GM19467 (cell line): ENCODE measurements at regions not wholly inside any gene's neighbourhood (a gene's known extent, or its start where the extent isn't known, plus 50 kb on each side); places are given as distances from the start of the nearest gene placed in this dataset.

Experiments
- ATAC-seq: cut with Tn5 transposase; IDR thresholded peaks from one replicate; pipeline ENCODE4 v1.9.1; 2021; ENCODE audit warnings: mild to moderate bottlenecking, moderate library complexity; ENCODE audit not compliant: unreplicated experiment

DNA sequence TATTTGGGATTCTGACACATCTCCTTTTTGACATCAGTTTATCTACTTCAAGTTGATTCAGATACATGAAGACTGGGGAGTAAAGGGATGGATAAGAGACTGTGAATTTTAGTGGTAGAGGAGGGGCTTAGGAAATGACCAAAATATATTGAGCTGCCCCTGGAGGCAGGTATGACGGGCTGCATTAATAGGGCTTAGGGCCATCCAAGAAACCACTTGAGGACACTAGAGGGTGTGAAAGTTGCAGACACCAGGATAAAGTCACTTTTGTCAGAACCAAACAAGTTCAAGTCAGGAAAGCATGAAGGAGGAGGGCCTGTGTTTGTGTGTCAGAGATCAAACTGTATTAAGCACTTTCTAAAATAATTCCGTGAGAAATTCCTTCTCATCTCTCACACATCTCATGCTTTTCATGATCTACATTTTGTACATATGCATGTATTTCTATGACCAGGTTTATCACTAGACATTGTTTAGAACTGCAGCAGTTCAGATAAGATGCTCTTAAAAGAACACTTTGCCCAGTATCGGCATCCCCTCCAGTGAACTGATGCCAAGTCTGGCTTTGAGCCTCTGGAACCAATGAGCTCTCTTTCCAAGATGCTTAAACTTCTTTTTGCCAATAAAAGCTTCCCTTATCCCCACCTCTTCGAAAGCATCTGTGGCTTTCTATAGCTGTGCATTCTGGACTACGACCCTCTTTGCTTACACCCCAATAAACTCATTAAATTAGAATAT, 136.9 kb downstream of the SLC38A1 start:
- no peak for ATAC-seq

- no peak for ATAC-seq
Measured at GRCh38 chr12:46127656-46128055, 137.3 kb upstream of the SCAF11 start.

- ATAC-seq: no peak
Measured at GRCh38 chr12:46126050-46126727, 135.8 kb upstream of the SCAF11 start.

GRCh38 chr12:46124848-46125619, 134.7 kb upstream of the SCAF11 start:
- peak; percentile 78 for ATAC-seq

- ATAC-seq: no peak
Measured at GRCh38 chr12:46124132-46124847, 133.9 kb upstream of the SCAF11 start.

- ATAC-seq: no peak
Measured at GRCh38 chr12:46112364-46112763, 122.0 kb upstream of the SCAF11 start.

GRCh38 chr12:46111715-46112114, 121.3 kb upstream of the SCAF11 start:
- no peak for ATAC-seq

- no peak for ATAC-seq
Measured at GRCh38 chr12:46110928-46111699, 120.7 kb upstream of the SCAF11 start.

DNA sequence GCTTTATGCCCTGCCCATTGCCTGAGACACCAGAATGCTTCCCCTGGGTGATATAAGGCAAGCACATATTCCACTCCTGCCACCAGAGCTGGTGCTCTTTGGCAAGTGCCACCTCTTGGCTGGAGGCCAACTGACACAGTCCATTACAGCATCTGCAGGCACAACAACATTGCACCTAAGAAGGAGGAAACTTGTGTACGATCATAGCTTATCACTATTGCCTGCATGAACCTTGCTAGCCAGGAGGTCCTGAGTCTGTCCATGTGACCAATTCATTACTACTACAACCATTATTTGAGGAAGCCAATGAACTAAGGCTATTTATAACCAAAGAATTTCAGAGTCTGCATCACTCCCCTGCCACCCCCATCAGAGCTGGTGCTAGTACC, 119.8 kb upstream of the SCAF11 start:
- no peak for ATAC-seq

DNA sequence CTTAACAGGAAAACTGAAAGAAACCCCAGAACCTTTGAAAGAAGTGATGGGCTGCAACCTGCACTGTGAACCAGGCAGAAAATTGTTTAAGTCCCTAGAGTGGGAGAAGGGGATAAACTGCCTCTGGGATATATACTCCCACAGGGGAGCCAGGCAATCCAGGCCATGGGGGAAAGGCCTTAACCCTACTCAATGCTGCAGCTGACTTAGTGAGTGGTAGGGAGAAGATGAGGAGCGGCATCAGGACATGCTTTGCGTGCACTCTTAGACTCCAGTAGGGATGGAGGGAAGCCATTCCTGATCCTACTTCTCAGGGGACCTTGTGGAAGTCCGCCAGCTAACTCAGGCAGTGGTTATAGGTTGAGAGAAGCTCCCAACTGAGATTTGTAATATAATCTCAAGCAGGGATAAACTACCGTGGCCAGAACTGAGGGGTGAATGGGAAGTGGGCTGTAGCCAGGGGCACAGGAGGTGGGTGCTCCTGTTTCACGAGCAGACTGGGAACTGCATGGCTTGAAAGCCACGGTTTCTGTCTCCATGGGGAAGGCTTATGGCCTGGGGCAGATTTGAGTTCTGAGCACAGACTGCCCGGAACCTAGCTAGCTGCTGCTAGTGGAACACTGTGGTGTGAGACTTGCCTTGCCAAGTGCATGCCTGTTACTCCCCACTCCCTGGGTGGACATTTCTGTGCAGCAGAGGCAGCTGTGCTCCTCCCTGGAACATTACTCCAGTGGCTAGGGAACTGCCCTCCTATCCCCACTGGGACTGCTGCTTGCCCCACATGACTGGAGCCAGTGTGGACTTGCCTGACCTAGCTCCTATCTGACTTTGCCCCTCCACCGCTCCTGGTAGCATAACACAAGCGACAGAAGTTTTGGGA, 119.2 kb upstream of the SCAF11 start:
- ATAC-seq: no peak

- ATAC-seq: peak; percentile 88
Measured at GRCh38 chr12:46108721-46109120, 118.3 kb upstream of the SCAF11 start.

- ATAC-seq: no peak
Measured at GRCh38 chr12:46107591-46107990, 117.2 kb upstream of the SCAF11 start.

DNA sequence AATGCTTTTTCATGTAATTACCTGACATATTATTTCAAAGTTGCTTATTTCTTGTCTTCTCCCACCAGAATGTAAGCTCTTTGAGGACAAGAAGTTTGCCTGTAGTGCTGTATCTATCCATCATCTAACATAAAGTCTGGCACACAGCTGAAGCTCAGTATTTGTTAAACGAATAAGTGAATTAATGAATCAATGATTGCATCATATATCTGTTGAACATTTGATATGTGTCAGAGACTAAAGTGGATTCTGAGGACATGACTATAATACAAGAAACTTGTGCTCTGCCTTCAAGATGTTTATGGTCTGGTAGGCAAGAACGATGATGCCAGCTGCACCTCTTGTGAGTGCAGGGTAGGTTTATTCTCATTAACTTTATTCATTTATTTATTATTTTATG, 115.4 kb upstream of the SCAF11 start:
- no peak for ATAC-seq

DNA sequence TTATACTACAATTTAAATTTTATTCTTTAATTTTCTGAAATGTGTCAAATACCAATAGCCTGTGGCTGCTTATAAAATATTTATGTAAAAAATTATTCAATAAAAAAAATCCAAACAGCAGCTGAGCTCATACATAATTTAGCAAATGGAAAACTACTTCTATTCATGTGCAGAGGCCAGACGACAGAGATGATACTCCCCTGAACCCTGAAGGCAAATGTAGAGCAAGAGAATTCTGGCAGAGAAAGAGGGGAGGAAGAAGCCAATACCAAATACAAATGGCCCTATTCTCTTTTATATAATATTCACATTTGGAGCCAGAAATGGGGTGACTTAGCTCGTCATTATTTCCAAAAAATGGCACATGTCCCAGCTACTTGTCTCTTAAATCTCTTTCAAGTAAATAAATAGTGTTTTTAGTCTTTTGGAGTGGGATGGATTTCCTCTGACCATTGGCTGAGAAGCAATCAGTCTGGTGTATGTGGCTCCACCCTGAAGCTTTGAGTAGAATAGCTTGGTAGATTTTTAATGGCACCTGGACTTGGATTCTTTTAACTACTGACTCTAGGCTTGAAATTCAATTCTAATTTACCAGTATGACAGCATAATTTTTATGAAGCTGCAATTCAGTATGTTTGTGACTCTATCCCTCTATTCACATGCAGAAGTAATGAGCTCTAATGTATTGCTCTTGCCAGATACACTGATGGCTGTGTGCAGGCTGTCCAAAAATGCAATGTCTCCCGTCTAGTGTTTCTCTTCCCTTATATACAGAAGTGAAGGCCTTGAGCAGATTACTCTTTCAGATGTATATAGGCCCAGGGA, 113.4 kb upstream of the SCAF11 start:
- ATAC-seq: no peak

- ATAC-seq: no peak
Measured at GRCh38 chr12:46101485-46101869, 111.1 kb upstream of the SCAF11 start.

- ATAC-seq: no peak
Measured at GRCh38 chr12:46100551-46101484, 110.4 kb upstream of the SCAF11 start.

- ATAC-seq: no peak
Measured at GRCh38 chr12:46089414-46090162, 99.2 kb upstream of the SCAF11 start.
